Tibial nerve (tissue), 4 donors: ENCODE measurements at regions not wholly inside any gene's neighbourhood (a gene's known extent, or its start where the extent isn't known, plus 50 kb on each side); places are given as distances from the start of the nearest gene placed in this dataset.

Experiments used
- DNase-seq, 2 donors: peaks; one replicate each; pipeline ENCODE4 v3.0.0-alpha.2; 2019; ENCODE audit warnings: low spot score in 2 of 2
- H3K27ac ChIP-seq, 4 donors: fragments of 200-600 bp; sonication (generic) in 3 of 4; one replicate each; pipeline ENCODE4 v1.5.1; 2017 to 2019; ENCODE audit warnings: mild to moderate bottlenecking in 1 of 4
- H3K27me3 ChIP-seq, 2 donors: fragments of 200-600 bp; sonication (generic) in 1 of 2; one replicate each; pipeline versions ENCODE4 v1.5.1 to v1.6.0; 2017 to 2019
- H3K36me3 ChIP-seq, 3 donors: fragments of 200-600 bp; sonication (generic); one replicate each; pipeline ENCODE4 v1.5.1; 2018 to 2019
- H3K4me1 ChIP-seq, 4 donors: fragments of 200-600 bp; sonication (generic) in 3 of 4; one replicate each; pipeline ENCODE4 v1.5.1; 2017 to 2019
- H3K4me3 ChIP-seq, 4 donors: fragments of 200-600 bp; sonication (generic) in 3 of 4; one replicate each; pipeline ENCODE4 v1.5.1; 2017 to 2019; ENCODE audit warnings: mild to moderate bottlenecking in 1 of 4, moderate library complexity in 1 of 4
- H3K9me3 ChIP-seq, 4 donors: fragments of 200-600 bp; sonication (generic) in 3 of 4; one replicate each; pipeline ENCODE4 v1.5.1; 2017 to 2019
- EP300 ChIP-seq, 2 donors: sonication (generic); formaldehyde crosslinking; IDR thresholded peaks; one replicate each; pipeline ENCODE4 v1.6.1; 2017; ENCODE audit warnings: antibody characterized with exemption in 2 of 2, mild to moderate bottlenecking in 1 of 2
- POLR2A ChIP-seq, 2 donors: fragments of 450-650 bp; IDR thresholded peaks; one replicate each; pipeline ENCODE4 v1.6.1; 2017; ENCODE audit warnings: antibody characterized with exemption in 2 of 2, mild to moderate bottlenecking in 2 of 2, moderate library complexity in 2 of 2
- WGBS, 2 donors: methylation state at CpG; one replicate each; pipeline ENCODE4 v1.1.5; 2018; 5-methylcytosine and 5-hydroxymethylcytosine counted together

DNA sequence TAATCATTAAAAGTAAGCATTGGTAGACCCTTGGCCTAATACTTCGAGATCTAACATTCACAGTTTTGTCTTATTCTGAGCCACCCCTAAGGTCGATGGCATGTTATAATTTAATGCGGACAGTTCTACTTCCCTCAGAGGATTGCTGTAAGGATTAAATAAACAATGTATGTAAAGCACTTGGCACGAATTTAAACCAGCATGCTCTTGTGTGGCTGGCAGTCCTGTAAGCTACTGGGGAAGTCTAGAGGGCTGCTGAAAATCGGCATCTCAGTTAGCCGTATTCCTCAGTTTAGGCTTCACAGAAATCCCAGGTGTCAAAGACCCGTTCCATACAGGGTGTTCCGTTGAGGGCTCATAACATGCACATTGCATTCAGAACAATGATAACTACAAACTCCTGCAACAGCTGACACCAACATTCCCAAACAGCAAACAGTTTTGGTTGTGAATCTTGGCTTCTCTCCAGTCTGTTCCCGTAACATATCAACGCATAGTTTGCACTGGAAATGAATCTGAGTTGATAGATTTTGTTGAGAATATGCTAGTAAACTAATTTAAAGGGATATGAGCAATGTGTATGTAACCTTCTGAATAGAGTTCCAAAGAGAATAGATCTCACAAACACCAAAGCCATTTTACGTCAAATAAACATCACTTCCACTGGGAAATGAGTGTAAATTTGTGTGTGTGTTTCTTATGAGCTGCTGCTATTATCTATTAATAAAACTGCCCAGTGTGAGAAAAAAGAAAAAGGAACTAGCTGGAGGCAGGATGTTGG lies 52.2 kb upstream of the ACKR3 start:
- H3K4me1 ChIP-seq = peaks cover 0 to 21% (median 8%) of the 10 kb centered on the region in 4 donors
- no peak for DNase-seq
- H3K4me3 ChIP-seq = no peak overlapping the region
- H3K9me3 ChIP-seq = no peaks in the 10 kb centered on the region
- H3K27me3 ChIP-seq = no peaks in the 10 kb centered on the region
- TF ChIP-seq POLR2A (IDR thresholded peaks at IDR 0.05) = no peak
- TF ChIP-seq EP300 (IDR thresholded peaks at IDR 0.05) = peak in 1 of 2 donors; percentile 21
- no peak overlapping the region for H3K27ac ChIP-seq
- no peaks in the 10 kb centered on the region for H3K36me3 ChIP-seq
- 60% methylated on average over 11 of the region's 11 CpGs for WGBS, 2 donors
